ENCODE measurements at regions not wholly inside any gene's neighbourhood (a gene's known extent, or its start where the extent isn't known, plus 50 kb on each side); places are given as distances from the start of the nearest gene placed in this dataset.
A peak's percentile ranks its signal among the peaks of the same experiment; 100 is the strongest.

DNA sequence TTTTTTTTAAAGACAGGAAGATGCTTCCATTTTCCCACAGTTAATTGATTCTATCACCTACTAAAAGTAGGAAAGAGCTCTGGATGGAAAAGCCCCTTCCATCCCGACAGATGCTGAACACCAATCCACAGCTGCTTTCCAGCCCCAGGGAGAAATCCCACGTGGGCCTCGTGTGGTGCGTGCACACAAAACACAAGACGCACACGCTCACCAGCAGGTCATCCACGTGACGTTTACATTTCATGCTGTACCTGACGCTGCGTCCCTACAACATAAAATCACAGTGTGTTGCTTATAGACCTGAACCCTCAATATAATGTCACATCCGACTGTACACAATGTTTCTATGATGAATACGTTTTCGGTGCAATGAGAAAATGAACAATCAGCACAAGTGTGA, 50.2 kb upstream of the DACT2 start:
- H3K4me3 ChIP-seq (ENCODE audit: low read depth, low read length) = no peak overlapping the region
- no peak for DNase-seq (ENCODE audit: low read depth)
- no peak for TF ChIP-seq CTCF (IDR thresholded peaks at IDR 0.05; ENCODE audit: control insufficient read depth, extremely low read depth, insufficient read depth)

GRCh38 chr6:168370310-168370991, 50.9 kb upstream of the DACT2 start:
- no peak overlapping the region for H3K4me3 ChIP-seq (ENCODE audit: low read depth, low read length)
- TF ChIP-seq CTCF (IDR thresholded peaks at IDR 0.05; ENCODE audit: control insufficient read depth, extremely low read depth, insufficient read depth) = peak; percentile 96
- no peak for DNase-seq (ENCODE audit: low read depth)

- no peak overlapping the region for H3K4me3 ChIP-seq (ENCODE audit: low read depth, low read length)
- TF ChIP-seq CTCF (IDR thresholded peaks at IDR 0.05; ENCODE audit: control insufficient read depth, extremely low read depth, insufficient read depth) = no peak
- DNase-seq (ENCODE audit: low read depth) = no peak
Measured at GRCh38 chr6:168371185-168371584, 51.6 kb upstream of the DACT2 start.

- no peak for TF ChIP-seq CTCF (IDR thresholded peaks at IDR 0.05; ENCODE audit: control insufficient read depth, extremely low read depth, insufficient read depth)
- no peak overlapping the region for H3K4me3 ChIP-seq (ENCODE audit: low read depth, low read length)
- no peak for DNase-seq (ENCODE audit: low read depth)
Measured at GRCh38 chr6:168371618-168371980, 52.0 kb upstream of the DACT2 start.

DNA sequence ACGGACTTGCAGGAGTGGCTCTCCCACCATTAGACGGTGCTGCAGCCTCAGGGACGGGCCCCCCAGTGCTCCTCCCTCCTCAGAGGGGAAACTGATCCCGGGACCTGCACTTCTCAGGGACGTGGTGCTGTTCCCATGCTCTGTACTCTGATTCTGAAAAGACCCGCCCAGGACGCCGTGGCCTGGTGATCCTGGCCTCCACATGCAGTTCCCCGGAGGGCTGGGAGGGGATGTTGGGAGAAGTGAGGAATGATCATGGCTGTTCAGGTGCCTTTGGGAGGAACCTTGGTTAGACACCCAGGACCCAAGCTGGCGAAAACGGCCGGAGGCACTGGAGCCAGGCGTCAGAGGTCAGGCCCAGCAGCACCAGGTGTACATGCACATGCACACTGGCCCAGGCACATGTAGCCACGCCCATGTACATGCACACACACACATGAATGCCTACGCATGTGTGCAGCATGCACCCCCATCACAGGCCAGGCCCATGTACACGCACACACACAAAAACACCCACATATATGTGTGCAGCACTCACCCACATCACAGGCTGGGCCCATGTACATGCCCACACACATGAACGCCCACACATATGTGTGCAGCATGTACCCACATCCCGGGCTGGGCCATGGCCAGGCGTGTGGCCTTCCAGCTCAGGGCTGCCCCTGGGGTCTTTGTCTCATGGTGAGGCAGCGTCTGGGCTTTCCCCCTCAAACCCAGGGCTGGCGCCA, 52.6 kb upstream of the DACT2 start:
- no peak overlapping the region for H3K4me3 ChIP-seq (ENCODE audit: low read depth, low read length)
- TF ChIP-seq CTCF (IDR thresholded peaks at IDR 0.05; ENCODE audit: control insufficient read depth, extremely low read depth, insufficient read depth) = no peak
- DNase-seq (ENCODE audit: low read depth) = no peak

DNA sequence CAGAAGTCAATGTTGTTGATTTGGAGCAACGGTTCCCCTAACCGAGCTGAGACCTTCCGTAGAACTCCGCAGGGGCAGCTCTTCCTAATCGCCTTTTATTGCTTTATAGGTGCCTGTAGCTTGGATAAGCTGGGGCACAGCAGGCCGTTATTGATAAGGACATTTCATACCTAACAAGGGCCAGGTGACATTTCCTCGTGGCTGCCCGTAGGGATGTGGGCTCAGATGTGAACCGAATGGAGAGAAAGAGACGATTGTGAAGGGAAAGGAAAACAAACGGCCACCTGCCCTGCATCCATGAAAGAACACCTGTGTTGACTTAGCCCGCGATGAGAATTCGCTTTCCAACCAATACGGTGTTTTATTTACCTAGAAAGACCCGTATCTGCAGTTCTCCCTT, 53.3 kb upstream of the DACT2 start:
- DNase-seq (ENCODE audit: low read depth) = no peak
- no peak overlapping the region for H3K4me3 ChIP-seq (ENCODE audit: low read depth, low read length)
- TF ChIP-seq CTCF (IDR thresholded peaks at IDR 0.05; ENCODE audit: control insufficient read depth, extremely low read depth, insufficient read depth) = no peak
